ENCODE measurements at regions not wholly inside any gene's neighbourhood (a gene's known extent, or its start where the extent isn't known, plus 50 kb on each side); places are given as distances from the start of the nearest gene placed in this dataset.

DNA sequence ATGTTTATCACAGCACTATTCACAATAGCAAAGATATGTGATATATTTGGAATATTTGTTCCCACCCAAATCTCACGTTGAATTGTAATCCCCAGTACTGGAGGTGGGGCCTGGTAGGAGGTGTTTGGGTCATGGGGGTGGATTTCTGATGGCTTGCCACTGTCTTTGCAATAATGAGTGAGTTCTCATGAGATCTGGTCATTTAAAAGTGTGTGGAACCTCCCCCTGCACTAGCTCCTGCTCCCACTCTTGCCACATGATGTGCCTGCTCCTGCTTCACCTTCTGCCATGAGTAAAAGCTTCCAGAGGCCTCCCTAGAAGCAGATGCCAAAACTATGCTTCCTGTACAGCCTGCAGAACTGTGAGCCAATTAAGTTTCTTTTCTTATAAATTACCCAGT is 72.2 kb upstream of the DYNC1I2 start:
- TF ChIP-seq, protein P1, sequence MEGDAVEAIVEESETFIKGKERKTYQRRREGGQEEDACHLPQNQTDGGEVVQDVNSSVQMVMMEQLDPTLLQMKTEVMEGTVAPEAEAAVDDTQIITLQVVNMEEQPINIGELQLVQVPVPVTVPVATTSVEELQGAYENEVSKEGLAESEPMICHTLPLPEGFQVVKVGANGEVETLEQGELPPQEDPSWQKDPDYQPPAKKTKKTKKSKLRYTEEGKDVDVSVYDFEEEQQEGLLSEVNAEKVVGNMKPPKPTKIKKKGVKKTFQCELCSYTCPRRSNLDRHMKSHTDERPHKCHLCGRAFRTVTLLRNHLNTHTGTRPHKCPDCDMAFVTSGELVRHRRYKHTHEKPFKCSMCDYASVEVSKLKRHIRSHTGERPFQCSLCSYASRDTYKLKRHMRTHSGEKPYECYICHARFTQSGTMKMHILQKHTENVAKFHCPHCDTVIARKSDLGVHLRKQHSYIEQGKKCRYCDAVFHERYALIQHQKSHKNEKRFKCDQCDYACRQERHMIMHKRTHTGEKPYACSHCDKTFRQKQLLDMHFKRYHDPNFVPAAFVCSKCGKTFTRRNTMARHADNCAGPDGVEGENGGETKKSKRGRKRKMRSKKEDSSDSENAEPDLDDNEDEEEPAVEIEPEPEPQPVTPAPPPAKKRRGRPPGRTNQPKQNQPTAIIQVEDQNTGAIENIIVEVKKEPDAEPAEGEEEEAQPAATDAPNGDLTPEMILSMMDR (IDR thresholded peaks at IDR 0.05; ENCODE audit: low read depth, low read length), result no peak
- no peak for TF ChIP-seq POLR2A (IDR thresholded peaks at IDR 0.05; ENCODE audit: extremely low read depth, insufficient read length)
- no peak for TF ChIP-seq MYC (IDR thresholded peaks at IDR 0.05; ENCODE audit: low read depth, low read length)

Data from NB4 (cell line).